SK-N-SH treated with all-trans-retinoic acid at 6 μM for 48 hours (cell line): ENCODE measurements at regions not wholly inside any gene's neighbourhood (a gene's known extent, or its start where the extent isn't known, plus 50 kb on each side); places are given as distances from the start of the nearest gene placed in this dataset.

ENCODE experiments used
- ATAC-seq: fragments of 200-7000 bp; cut with Tn5 transposase; 3 replicates; pipeline ENCODE4 v1.9.1; 2020; ENCODE audit warnings: mild to moderate bottlenecking, moderate library complexity
- ARNTL ChIP-seq: fragments of 450-650 bp; formaldehyde crosslinking; IDR thresholded peaks from 2 replicates; pipeline ENCODE4 v1.5.0; 2020; ENCODE audit warnings: low read depth, mild to moderate bottlenecking, moderate library complexity, borderline replicate concordance
- BACH2 ChIP-seq: fragments of 250-450 bp; sonication (Bioruptor Pico); IDR thresholded peaks from 2 replicates; pipeline ENCODE4 v1.9.0; 2021; ENCODE audit warnings: mild to moderate bottlenecking, borderline replicate concordance
- CSDC2 ChIP-seq: fragments of 250-450 bp; sonication (Bioruptor Pico); IDR thresholded peaks from 2 replicates; pipeline ENCODE4 v1.5.0; 2020; ENCODE audit warnings: mild to moderate bottlenecking, moderate library complexity
- ESRRG ChIP-seq: fragments of 250-450 bp; sonication (Bioruptor Pico); IDR thresholded peaks from 2 replicates; pipeline ENCODE4 v1.6.1; 2021; ENCODE audit warnings: mild to moderate bottlenecking
- GLIS3 ChIP-seq: fragments of 250-450 bp; sonication (Bioruptor Pico); IDR thresholded peaks from 2 replicates; pipeline ENCODE4 v1.5.0; 2020; ENCODE audit warnings: mild to moderate bottlenecking, moderate library complexity
- ISL1 ChIP-seq: fragments of 250-450 bp; sonication (Bioruptor Pico); IDR thresholded peaks from 2 replicates; pipeline ENCODE4 v2.1.2; 2022; ENCODE audit warnings: mild to moderate bottlenecking, moderate library complexity
- OSR1 ChIP-seq: fragments of 250-450 bp; sonication (Bioruptor Pico); IDR thresholded peaks from 2 replicates; pipeline ENCODE4 v1.8.0; 2022; ENCODE audit warnings: moderate library complexity, mild to moderate bottlenecking, inconsistent platforms
- PPARA ChIP-seq: fragments of 250-450 bp; sonication (Bioruptor Pico); IDR thresholded peaks from 2 replicates; pipeline ENCODE4 v1.5.0; 2020; ENCODE audit warnings: mild to moderate bottlenecking, borderline replicate concordance
- RARB ChIP-seq: fragments of 250-450 bp; sonication (Bioruptor Pico); IDR thresholded peaks from 2 replicates; pipeline ENCODE4 v1.8.0; 2021; ENCODE audit warnings: mild to moderate bottlenecking, moderate library complexity
- SNAI2 ChIP-seq: fragments of 250-450 bp; sonication (Bioruptor Pico); IDR thresholded peaks from 2 replicates; pipeline ENCODE4 v1.5.0; 2020; ENCODE audit warnings: mild to moderate bottlenecking, moderate library complexity
- TCF4 ChIP-seq: fragments of 250-450 bp; sonication (Bioruptor Pico); IDR thresholded peaks from 2 replicates; pipeline ENCODE4 v1.8.0; 2021; ENCODE audit warnings: mild to moderate bottlenecking, moderate library complexity, borderline replicate concordance
- TOX ChIP-seq: fragments of 250-450 bp; sonication (Bioruptor Pico); IDR thresholded peaks from 2 replicates; pipeline ENCODE4 v1.8.0; 2021; ENCODE audit warnings: mild to moderate bottlenecking, moderate library complexity, borderline replicate concordance
- ZC3H10 ChIP-seq: fragments of 250-450 bp; sonication (Bioruptor Pico); IDR thresholded peaks from 2 replicates; pipeline ENCODE4 v1.5.1; 2021; ENCODE audit warnings: mild to moderate bottlenecking, moderate library complexity
- ZFP3 ChIP-seq: fragments of 250-450 bp; sonication (Bioruptor Pico); IDR thresholded peaks from 2 replicates; pipeline ENCODE4 v1.5.0; 2020; ENCODE audit warnings: mild to moderate bottlenecking, moderate library complexity
- ZFP30 ChIP-seq: fragments of 450-650 bp; formaldehyde crosslinking; IDR thresholded peaks from 2 replicates; pipeline ENCODE4 v1.5.0; 2022; ENCODE audit warnings: mild to moderate bottlenecking, moderate library complexity
- ZNF565 ChIP-seq: fragments of 450-650 bp; formaldehyde crosslinking; conservative IDR thresholded peaks from 2 replicates; pipeline ENCODE4 v1.5.0; 2020; ENCODE audit warnings: low read depth, mild to moderate bottlenecking, moderate library complexity
- ZNF70 ChIP-seq: fragments of 450-650 bp; formaldehyde crosslinking; IDR thresholded peaks from 2 replicates; pipeline ENCODE4 v1.5.0; 2020; ENCODE audit warnings: mild to moderate bottlenecking, moderate library complexity
- ZNF8 ChIP-seq: fragments of 450-650 bp; formaldehyde crosslinking; IDR thresholded peaks from 2 replicates; pipeline ENCODE4 v1.5.0; 2020; ENCODE audit warnings: mild to moderate bottlenecking, moderate library complexity
- TF ChIP-seq, protein P1 (sequence below): fragments of 250-450 bp; sonication (Bioruptor Pico); IDR thresholded peaks from 2 replicates; pipeline ENCODE4 v1.8.0; 2021; ENCODE audit warnings: low read depth, mild to moderate bottlenecking, moderate library complexity, borderline replicate concordance
- TF ChIP-seq, protein P2 (sequence below): fragments of 250-450 bp; sonication (Bioruptor Pico); IDR thresholded peaks from 2 replicates; pipeline ENCODE4 v1.5.0; 2020; ENCODE audit warnings: mild to moderate bottlenecking, moderate library complexity
- TF ChIP-seq, protein P3 (sequence below): fragments of 250-450 bp; sonication (Bioruptor Pico); IDR thresholded peaks from 2 replicates; pipeline ENCODE4 v1.5.1; 2021; ENCODE audit warnings: mild to moderate bottlenecking, moderate library complexity
- TF ChIP-seq, protein P4 (sequence below): fragments of 250-450 bp; sonication (Bioruptor Pico); IDR thresholded peaks from 2 replicates; pipeline ENCODE4 v1.5.1; 2020; ENCODE audit warnings: low read depth, mild to moderate bottlenecking, moderate library complexity
- TF ChIP-seq, protein P5 (sequence below): fragments of 250-450 bp; sonication (Bioruptor Pico); IDR thresholded peaks from 2 replicates; pipeline ENCODE4 v1.8.0; 2020; ENCODE audit warnings: mild to moderate bottlenecking, moderate library complexity, borderline replicate concordance

DNA sequence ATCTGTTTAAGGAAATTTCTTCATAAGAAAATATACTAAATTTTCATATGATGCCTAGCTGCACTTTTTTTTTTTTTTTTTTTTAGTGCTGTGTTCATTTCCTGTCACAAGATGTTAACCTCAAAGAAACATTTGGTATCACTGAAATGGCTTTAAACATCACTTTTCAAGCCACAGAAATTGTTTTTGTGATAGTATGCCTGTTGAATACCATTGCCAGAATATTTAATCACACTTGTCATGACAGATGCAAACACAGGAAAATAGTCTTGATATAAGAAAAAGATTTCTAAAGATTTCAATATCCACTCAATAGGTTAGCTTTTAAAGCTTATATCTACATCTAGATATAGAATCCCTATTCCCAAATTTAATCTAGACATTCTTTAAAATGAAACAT is 608.5 kb upstream of the AGTR1 start:
- no peak for ATAC-seq
- TF ChIP-seq ZNF8 (CRISPR knock-in tag) (no peak), ISL1 (CRISPR knock-in tag) (peak; percentile 63)

DNA sequence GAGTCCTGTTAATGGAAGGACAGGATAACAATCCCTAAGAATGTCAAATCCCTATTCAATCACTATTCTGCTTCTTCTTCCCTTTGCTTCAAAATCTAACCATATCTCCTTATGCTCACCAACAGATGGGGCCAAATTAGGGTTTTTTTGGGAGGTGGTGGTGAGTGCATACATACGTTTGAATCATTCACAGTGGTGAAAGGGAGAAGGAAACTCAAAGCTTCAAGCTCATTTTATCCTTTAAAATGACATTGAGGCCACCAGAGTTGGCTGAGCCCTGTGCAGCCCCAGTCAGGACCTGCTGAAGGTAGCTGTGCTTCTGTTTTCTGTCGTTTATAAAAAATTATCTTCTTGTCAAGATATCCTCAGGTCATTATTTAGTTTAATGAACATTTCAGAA is 607.5 kb upstream of the AGTR1 start:
- TF ChIP-seq ARNTL (no peak), ZFP30 (CRISPR knock-in tag) (no peak), ZNF8 (CRISPR knock-in tag) (no peak), ZC3H10 (CRISPR knock-in tag) (no peak), ZNF70 (CRISPR knock-in tag) (no peak), GLIS3 (CRISPR knock-in tag) (no peak)
- TF ChIP-seq, protein P1, sequence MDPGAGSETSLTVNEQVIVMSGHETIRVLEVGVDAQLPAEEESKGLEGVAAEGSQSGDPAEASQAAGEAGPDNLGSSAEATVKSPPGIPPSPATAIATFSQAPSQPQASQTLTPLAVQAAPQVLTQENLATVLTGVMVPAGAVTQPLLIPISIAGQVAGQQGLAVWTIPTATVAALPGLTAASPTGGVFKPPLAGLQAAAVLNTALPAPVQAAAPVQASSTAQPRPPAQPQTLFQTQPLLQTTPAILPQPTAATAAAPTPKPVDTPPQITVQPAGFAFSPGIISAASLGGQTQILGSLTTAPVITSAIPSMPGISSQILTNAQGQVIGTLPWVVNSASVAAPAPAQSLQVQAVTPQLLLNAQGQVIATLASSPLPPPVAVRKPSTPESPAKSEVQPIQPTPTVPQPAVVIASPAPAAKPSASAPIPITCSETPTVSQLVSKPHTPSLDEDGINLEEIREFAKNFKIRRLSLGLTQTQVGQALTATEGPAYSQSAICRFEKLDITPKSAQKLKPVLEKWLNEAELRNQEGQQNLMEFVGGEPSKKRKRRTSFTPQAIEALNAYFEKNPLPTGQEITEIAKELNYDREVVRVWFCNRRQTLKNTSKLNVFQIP (CRISPR knock-in tag) = no peak
- TF ChIP-seq, all 23 proteins: peak for 0
- no peak for ATAC-seq

DNA sequence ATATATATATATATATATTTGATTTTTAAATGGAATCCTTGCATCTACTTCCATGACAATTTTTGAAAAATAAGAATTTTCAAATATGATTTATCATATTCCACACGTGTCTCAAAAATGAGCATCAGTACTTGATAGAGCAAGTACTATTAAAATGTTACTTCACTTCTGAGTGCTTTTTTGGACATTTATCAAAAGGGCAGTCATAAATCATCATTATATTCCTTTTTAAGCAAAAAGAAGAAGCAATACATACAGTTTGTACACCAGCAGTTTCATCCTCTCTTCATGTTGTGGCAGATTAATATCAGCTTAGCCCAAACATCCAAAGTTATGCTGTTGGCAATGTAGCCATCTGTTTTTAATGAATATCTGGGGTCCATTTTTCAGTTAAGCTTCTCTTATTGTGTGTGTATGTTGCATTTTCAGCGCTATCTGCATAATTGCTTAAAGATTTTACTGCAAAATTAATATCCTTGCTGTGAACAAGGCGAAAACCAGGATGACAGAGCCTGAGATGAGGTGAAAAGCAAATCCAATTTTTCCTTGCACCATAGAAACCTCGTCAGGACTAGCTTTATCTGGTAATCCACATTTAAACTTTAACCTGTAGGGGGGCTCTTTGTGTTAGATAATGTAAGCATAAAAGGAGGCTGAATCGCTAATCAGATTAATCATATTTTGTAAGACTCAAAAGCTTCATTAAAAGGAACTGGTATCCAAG is 604.9 kb upstream of the AGTR1 start:
- ATAC-seq = peak; percentile 70
- TF ChIP-seq ZNF565 (CRISPR knock-in tag) (no peak), BACH2 (CRISPR knock-in tag) (no peak), ZFP3 (CRISPR knock-in tag) (no peak), ZNF70 (CRISPR knock-in tag) (no peak), PPARA (no peak), ZNF8 (CRISPR knock-in tag) (peak; percentile 11; the same call in 1 of the 2 replicates), ESRRG (CRISPR knock-in tag) (peak; percentile 50; the same call in 1 of the 2 replicates), TCF4 (CRISPR knock-in tag) (peak; percentile 83), ARNTL (no peak), GLIS3 (CRISPR knock-in tag) (0 out of 2 replicates have a peak, but pooled peaks have one; percentile 30), TOX (CRISPR knock-in tag) (no peak), ISL1 (CRISPR knock-in tag) (peak; percentile 99), ZFP30 (CRISPR knock-in tag) (no peak), OSR1 (no peak), RARB (CRISPR knock-in tag) (no peak), SNAI2 (CRISPR knock-in tag) (no peak), CSDC2 (CRISPR knock-in tag) (no peak), ZC3H10 (CRISPR knock-in tag) (no peak)
- TF ChIP-seq, protein P2, sequence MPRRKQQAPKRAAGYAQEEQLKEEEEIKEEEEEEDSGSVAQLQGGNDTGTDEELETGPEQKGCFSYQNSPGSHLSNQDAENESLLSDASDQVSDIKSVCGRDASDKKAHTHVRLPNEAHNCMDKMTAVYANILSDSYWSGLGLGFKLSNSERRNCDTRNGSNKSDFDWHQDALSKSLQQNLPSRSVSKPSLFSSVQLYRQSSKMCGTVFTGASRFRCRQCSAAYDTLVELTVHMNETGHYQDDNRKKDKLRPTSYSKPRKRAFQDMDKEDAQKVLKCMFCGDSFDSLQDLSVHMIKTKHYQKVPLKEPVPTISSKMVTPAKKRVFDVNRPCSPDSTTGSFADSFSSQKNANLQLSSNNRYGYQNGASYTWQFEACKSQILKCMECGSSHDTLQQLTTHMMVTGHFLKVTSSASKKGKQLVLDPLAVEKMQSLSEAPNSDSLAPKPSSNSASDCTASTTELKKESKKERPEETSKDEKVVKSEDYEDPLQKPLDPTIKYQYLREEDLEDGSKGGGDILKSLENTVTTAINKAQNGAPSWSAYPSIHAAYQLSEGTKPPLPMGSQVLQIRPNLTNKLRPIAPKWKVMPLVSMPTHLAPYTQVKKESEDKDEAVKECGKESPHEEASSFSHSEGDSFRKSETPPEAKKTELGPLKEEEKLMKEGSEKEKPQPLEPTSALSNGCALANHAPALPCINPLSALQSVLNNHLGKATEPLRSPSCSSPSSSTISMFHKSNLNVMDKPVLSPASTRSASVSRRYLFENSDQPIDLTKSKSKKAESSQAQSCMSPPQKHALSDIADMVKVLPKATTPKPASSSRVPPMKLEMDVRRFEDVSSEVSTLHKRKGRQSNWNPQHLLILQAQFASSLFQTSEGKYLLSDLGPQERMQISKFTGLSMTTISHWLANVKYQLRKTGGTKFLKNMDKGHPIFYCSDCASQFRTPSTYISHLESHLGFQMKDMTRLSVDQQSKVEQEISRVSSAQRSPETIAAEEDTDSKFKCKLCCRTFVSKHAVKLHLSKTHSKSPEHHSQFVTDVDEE (CRISPR knock-in tag) = peak; percentile 76
- TF ChIP-seq, protein P3, sequence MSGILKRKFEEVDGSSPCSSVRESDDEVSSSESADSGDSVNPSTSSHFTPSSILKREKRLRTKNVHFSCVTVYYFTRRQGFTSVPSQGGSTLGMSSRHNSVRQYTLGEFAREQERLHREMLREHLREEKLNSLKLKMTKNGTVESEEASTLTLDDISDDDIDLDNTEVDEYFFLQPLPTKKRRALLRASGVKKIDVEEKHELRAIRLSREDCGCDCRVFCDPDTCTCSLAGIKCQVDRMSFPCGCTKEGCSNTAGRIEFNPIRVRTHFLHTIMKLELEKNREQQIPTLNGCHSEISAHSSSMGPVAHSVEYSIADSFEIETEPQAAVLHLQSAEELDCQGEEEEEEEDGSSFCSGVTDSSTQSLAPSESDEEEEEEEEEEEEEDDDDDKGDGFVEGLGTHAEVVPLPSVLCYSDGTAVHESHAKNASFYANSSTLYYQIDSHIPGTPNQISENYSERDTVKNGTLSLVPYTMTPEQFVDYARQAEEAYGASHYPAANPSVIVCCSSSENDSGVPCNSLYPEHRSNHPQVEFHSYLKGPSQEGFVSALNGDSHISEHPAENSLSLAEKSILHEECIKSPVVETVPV (CRISPR knock-in tag) = 0 out of 2 replicates have a peak, but pooled peaks have one; percentile 59
- TF ChIP-seq, protein P4, sequence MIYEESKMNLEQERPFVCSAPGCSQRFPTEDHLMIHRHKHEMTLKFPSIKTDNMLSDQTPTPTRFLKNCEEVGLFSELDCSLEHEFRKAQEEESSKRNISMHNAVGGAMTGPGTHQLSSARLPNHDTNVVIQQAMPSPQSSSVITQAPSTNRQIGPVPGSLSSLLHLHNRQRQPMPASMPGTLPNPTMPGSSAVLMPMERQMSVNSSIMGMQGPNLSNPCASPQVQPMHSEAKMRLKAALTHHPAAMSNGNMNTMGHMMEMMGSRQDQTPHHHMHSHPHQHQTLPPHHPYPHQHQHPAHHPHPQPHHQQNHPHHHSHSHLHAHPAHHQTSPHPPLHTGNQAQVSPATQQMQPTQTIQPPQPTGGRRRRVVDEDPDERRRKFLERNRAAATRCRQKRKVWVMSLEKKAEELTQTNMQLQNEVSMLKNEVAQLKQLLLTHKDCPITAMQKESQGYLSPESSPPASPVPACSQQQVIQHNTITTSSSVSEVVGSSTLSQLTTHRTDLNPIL (CRISPR knock-in tag) = peak; percentile 27; the same call in 1 of the 2 replicates
- TF ChIP-seq, protein P1 (CRISPR knock-in tag) = no peak
- TF ChIP-seq, protein P5, sequence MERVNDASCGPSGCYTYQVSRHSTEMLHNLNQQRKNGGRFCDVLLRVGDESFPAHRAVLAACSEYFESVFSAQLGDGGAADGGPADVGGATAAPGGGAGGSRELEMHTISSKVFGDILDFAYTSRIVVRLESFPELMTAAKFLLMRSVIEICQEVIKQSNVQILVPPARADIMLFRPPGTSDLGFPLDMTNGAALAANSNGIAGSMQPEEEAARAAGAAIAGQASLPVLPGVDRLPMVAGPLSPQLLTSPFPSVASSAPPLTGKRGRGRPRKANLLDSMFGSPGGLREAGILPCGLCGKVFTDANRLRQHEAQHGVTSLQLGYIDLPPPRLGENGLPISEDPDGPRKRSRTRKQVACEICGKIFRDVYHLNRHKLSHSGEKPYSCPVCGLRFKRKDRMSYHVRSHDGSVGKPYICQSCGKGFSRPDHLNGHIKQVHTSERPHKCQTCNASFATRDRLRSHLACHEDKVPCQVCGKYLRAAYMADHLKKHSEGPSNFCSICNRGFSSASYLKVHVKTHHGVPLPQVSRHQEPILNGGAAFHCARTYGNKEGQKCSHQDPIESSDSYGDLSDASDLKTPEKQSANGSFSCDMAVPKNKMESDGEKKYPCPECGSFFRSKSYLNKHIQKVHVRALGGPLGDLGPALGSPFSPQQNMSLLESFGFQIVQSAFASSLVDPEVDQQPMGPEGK = no peak
- TF ChIP-seq, all 23 proteins: peak for 8
